Effector memory CD8-positive, alpha-beta T cell (primary cell): ENCODE measurements at regions not wholly inside any gene's neighbourhood (a gene's known extent, or its start where the extent isn't known, plus 50 kb on each side); places are given as distances from the start of the nearest gene placed in this dataset.
"Not testable (repeated sequence)": the region's sequence is repeated elsewhere in the genome, so short reads cannot be mapped to it uniquely, and the experiment has no call there.

Experiments
- ATAC-seq: fragments of 150-1000 bp; cut with Tn5 transposase; replicated peaks from 2 replicates; pipeline ENCODE4 v1.10.0; 2021; ENCODE audit warnings: mild to moderate bottlenecking, moderate library complexity
- DNase-seq, 3 experiments: peaks; one replicate each; pipeline ENCODE4 v3.0.0; 2021
- H3K27ac Mint-ChIP-seq, 2 donors: one replicate each; pipeline ENCODE4 v1.8.0; 2022; ENCODE audit warnings: mild to moderate bottlenecking in 2 of 2, mixed read lengths in 2 of 2, moderate library complexity in 2 of 2
- H3K27me3 Mint-ChIP-seq, 2 donors: one replicate each; pipeline ENCODE4 v1.8.0; 2022; ENCODE audit warnings: mixed read lengths in 2 of 2
- H3K36me3 Mint-ChIP-seq: one replicate; pipeline ENCODE4 v1.8.0; 2022; ENCODE audit warnings: mild to moderate bottlenecking, moderate library complexity, mixed read lengths; ENCODE audit not compliant: insufficient read depth
- H3K4me1 Mint-ChIP-seq, 2 donors: one replicate each; pipeline ENCODE4 v1.8.0; 2022; ENCODE audit warnings: low read depth in 2 of 2, mixed read lengths in 2 of 2
- H3K4me3 Mint-ChIP-seq, 2 donors: one replicate each; pipeline ENCODE4 v1.8.0; 2022; ENCODE audit warnings: mild to moderate bottlenecking in 2 of 2, mixed read lengths in 2 of 2, moderate library complexity in 2 of 2
- H3K9me3 Mint-ChIP-seq, 2 donors: one replicate each; pipeline ENCODE4 v1.8.0; 2022; ENCODE audit warnings: mixed read lengths in 2 of 2

DNA sequence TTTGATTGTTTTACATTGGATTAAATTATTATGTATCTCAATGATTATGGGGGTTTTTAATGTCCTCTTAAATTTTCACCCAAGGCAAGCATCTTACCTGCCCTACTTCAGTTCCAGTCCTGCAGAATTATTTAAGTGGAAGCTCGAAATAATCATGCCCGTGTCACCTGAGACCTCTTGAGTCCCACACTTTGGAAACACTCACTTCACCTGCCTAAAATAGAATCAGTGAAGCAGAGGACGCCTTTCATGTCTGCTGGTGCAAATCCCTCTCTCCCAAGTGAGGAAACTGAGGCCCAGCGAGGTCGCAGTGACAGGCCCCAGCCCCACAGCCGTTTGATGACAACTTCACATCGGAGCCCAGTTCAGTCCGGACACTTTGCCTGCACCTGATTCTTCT lies 284.6 kb downstream of the C16orf95 start:
- Mint-ChIP-seq H3K4me3 (no peak overlapping the region), H3K27ac (no peak overlapping the region), H3K9me3 (peaks cover 0 to 7% of the 10 kb centered on the region in 2 donors), H3K36me3 (no peaks in the 10 kb centered on the region), H3K27me3 (peaks cover 13 to 14% of the 10 kb centered on the region in 2 donors), H3K4me1 (no peaks in the 10 kb centered on the region)
- DNase-seq (no peak), ATAC-seq (no peak)

DNA sequence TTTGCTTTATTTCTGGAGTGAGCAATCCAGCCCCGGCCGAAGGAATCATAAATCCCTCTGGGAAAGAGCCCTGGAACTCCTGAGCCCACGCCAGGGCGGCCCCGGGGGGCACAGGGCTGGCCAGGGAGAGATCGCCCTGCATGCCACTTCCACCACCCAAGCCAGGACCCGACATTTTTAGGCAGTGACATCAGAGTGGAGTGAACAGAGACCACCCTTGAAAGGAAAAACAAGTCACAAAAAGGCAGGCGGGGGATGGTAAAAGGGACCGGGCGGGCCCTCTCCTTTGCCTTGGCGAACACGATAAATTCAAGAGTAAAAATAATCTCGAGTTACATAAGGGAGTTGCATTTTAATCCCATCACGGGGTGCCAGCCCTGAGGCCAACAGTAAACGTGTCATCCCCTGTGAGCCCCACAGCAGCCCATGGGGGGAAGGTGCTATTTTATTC lies 284.1 kb downstream of the C16orf95 start:
- DNase-seq = no peak
- H3K9me3 Mint-ChIP-seq = peaks cover 0 to 7% of the 10 kb centered on the region in 2 donors
- no peaks in the 10 kb centered on the region for H3K36me3 Mint-ChIP-seq
- no peaks in the 10 kb centered on the region for H3K4me1 Mint-ChIP-seq
- no peak overlapping the region for H3K4me3 Mint-ChIP-seq
- no peak overlapping the region for H3K27ac Mint-ChIP-seq
- peaks cover 9% of the 10 kb centered on the region in 2 donors for H3K27me3 Mint-ChIP-seq
- ATAC-seq = no peak

DNA sequence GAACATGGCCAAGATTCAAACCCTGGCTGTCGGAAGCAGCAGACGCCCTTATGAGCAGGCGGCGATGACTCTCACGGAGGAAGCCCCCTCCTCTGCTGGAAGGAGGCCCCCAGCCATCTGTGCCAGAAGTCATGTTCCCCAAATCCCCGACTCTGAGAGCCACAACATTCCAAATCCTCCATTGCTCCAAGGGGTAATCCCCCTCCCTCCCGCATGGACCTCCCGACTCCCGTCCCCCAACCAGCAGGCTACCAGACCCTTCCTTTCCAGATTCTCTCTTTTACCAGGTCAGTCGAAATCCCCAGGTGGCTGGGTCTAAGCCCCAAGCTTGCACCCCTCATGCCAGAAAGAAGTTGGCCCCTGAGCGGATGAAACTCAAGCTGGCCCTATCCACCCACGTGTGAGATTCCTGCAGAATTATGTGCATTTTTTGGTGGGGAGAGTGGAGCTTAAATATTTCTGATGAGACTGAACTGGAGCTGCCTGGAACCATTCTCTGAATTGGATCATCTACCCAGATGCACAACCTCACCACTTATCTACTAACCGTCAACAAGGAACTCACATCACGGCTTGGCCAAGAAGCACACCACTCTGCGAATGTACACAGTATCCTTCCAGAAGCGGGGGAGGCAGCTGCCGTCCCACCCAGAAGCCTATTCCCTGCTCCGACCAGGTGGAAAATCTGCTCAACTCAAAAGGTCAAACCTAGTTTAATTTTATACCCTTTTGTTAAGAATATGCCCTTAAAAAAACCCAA lies 283.5 kb downstream of the C16orf95 start:
- peaks cover 6 to 7% of the 10 kb centered on the region in 2 donors for H3K27me3 Mint-ChIP-seq

DNA sequence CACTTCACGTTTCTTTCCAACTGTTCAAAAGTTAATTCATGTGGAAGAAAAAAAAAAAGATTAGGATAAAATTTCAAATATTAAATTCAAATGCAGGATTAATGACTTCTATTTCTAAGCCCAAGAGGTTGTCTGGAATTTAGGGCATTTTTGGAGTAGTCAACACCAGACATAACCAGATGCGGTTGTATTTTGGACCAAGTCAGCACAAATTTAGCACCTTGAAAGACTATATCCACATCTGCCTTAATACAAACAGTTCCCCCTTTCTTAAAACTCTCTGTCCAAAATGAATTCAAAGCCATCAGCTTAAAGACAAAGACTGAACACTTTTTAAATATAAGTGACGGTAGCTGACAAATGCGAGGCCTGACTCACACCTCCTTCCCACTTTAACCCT lies 282.9 kb downstream of the C16orf95 start:
- Mint-ChIP-seq H3K27me3 (peaks cover under 1 to 6% of the 10 kb centered on the region in 2 donors), H3K4me3 (no peak overlapping the region), H3K9me3 (peaks cover 0 to 6% of the 10 kb centered on the region in 2 donors), H3K4me1 (no peaks in the 10 kb centered on the region), H3K27ac (no peak overlapping the region), H3K36me3 (no peaks in the 10 kb centered on the region)
- ATAC-seq (no peak), DNase-seq (no peak)

More for the DNA sequence above, 283.5 kb downstream of the C16orf95 start:
- Mint-ChIP-seq H3K9me3 (peaks cover 0 to 7% of the 10 kb centered on the region in 2 donors), H3K27ac (no peak overlapping the region), H3K4me1 (no peaks in the 10 kb centered on the region), H3K4me3 (no peak overlapping the region), H3K36me3 (no peaks in the 10 kb centered on the region)
- no peak for ATAC-seq
- no peak for DNase-seq

DNA sequence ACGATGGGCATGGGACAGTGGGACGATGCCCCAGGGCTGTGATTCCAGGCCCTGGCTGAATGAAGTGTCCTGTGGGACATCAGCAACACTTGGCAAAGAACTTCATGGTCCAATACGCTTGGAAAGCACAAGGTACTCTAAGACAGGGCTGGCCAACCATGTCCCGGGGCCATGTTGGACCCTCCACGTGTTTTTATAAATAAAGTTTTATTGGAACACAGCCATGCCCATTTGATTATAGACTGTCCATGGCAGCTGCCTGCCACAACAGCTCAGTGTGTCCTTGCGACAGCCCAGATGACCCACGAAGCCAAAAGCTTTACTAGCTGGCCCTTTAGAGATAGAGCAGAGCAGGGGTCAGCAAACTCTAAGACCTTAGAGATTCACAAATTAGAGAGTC lies 282.1 kb downstream of the C16orf95 start:
- no peak overlapping the region for H3K4me3 Mint-ChIP-seq
- DNase-seq = no peak
- peaks cover 0 to 6% of the 10 kb centered on the region in 2 donors for H3K27me3 Mint-ChIP-seq
- no peaks in the 10 kb centered on the region for H3K36me3 Mint-ChIP-seq
- no peaks in the 10 kb centered on the region for H3K4me1 Mint-ChIP-seq
- ATAC-seq = no peak
- H3K9me3 Mint-ChIP-seq = no peaks in the 10 kb centered on the region
- no peak overlapping the region for H3K27ac Mint-ChIP-seq

DNA sequence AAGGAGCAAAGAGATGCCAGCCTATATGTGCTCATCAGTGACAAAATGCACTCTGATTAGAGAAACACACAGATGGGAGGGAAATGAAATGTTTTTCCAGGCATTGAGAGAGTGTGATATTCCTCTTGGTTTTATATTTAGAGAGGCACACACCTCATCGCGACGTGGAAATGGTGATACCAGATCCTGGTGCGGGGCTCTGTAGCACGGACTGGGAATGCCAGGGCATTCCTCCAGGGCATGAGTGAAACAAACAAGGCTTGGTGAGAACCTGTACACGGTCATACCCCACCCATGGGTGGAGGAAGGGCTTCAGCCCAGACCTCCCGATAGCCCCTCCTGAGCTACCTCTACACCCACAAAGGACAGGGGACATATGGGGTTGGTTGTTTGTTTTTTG lies 280.2 kb downstream of the C16orf95 start:
- Mint-ChIP-seq H3K4me3 (no peak overlapping the region), H3K4me1 (no peaks in the 10 kb centered on the region), H3K36me3 (no peaks in the 10 kb centered on the region), H3K9me3 (no peaks in the 10 kb centered on the region), H3K27ac (no peak overlapping the region), H3K27me3 (peaks cover 6 to 9% of the 10 kb centered on the region in 2 donors)
- ATAC-seq (no peak), DNase-seq (no peak)

DNA sequence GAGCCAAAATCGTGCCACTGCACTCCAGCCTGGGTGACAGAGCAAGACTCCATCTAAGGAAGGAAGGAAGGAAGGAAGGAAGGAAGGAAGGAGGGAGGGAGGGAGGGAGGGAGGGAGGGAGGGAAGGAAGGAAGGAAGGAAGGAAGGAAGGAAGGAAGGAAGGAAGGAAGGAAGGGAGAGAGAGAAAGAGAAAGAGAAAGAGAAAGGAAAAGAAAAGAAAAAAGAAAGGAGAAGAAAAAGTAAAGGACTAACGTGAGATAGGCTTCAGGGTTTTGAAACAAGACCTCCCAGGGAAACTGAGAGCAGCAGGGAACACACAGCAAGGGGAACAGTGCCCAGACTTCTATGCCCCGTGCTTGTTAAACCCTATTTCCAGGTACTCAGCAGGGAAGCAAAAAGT lies 278.7 kb downstream of the C16orf95 start:
- H3K4me1 Mint-ChIP-seq, H3K36me3 Mint-ChIP-seq, H3K9me3 Mint-ChIP-seq, ATAC-seq, H3K27ac Mint-ChIP-seq, DNase-seq, H3K4me3 Mint-ChIP-seq: not testable (repeated sequence)
- peaks cover 4 to 19% of the 10 kb centered on the region in 2 donors for H3K27me3 Mint-ChIP-seq

DNA sequence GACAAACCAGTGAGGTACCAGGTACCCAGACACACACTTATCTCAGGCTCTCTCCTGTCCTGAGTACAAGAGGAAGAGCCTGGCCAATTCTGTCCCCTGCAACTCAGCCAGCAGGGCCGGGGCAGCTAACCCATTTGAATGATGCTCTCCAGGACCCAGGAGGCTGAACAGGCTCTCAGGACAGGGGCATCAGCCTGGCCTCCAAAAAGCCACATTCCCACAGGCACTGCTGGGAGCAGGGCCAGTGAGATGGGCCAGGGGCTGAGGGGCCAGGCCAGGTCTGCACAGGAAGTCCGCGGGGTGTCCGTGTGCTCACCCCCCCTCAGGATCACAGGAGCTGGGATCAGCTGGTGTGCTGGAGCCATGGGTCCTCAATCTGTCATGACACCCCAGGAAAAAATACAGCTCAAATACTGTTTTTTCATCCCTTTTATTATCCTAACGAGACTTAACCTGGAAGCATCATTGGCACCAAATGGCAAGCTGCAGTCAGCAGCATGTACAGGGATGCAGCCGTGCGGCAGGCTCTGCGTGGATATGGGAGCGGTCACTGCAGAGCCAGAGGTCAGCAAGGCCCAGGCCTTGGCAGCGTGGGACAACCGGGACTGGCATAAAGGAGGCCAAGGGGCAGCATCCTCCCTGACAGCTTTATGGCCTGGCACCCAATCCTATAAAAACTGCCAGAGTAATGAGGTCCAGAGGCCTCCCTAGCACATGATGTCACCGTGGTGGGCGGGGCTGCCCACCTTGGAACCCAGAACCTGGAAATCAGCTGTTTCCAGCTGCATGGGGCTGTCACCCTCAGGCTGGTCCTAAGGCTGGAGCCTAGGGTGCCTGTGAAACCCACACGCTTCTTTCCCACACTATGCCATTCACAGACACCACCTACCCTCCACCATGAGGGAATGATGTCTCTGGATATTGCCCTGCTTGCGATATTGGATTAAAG lies 276.7 kb downstream of the C16orf95 start:
- no peaks in the 10 kb centered on the region for H3K9me3 Mint-ChIP-seq
- peaks cover 3% of the 10 kb centered on the region for H3K36me3 Mint-ChIP-seq
- H3K4me1 Mint-ChIP-seq = no peaks in the 10 kb centered on the region
- DNase-seq (no peak), ATAC-seq (no peak)
- peaks cover 8 to 30% of the 10 kb centered on the region in 2 donors for H3K27me3 Mint-ChIP-seq
- no peak overlapping the region for H3K27ac Mint-ChIP-seq
- no peak overlapping the region for H3K4me3 Mint-ChIP-seq

DNA sequence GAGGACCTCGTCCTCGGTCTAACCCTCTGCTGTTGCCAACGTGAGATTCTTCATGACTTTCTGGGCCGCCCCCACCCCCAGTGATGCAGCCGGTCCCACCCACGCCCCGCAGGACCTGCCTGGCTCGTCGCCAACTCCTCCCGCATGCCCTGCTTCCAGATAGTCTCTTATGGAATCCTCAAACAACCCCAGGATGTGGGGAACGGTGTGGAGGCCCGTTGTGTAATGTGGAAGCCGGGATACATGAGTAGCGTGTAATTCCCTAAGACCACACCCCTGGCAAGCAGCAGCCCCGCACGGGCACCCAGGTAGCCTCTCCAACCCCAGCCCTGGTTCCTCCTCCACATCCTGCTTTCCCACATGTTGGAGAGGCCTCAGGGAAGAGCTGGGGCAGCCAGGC lies 275.9 kb downstream of the C16orf95 start:
- DNase-seq (no peak), ATAC-seq (no peak)
- no peaks in the 10 kb centered on the region for H3K4me1 Mint-ChIP-seq
- H3K4me3 Mint-ChIP-seq = no peak overlapping the region
- peaks cover 8 to 39% of the 10 kb centered on the region in 2 donors for H3K27me3 Mint-ChIP-seq
- H3K27ac Mint-ChIP-seq = no peak overlapping the region
- H3K9me3 Mint-ChIP-seq = no peaks in the 10 kb centered on the region
- H3K36me3 Mint-ChIP-seq = peaks cover 3% of the 10 kb centered on the region

DNA sequence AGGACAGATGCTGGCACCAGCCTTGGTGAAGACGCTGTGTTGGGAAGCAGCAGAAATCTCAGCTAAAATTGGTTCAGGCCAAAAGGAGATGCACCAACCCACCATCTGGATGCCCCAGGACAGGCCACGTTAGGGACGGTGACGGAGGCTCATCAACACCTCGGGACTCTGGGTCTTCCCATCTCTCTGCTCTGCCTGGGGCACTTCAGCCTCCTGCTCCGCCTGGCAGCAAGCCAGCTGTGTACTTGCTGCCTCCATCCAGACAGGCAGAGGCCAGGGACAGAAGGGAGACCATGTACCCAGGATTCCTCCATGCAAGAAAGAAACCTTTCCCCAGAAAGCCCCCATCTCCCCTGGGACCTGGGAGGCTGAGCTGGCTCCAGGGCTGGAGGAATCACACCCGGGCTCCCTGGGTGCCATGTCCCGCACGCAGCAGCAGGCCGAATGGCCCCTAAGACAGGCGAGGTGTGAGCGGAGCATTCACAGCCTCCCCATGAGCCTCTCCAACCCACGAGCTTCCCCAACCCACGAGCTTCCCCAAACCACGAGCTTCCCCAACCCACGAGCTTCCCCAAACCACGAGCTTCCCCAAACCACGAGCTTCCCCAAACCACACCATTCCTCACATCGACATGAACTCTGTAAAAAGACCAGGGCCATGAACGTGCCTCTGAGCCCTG lies 274.5 kb downstream of the C16orf95 start:
- Mint-ChIP-seq H3K9me3 (no peaks in the 10 kb centered on the region), H3K27me3 (peaks cover 8 to 45% of the 10 kb centered on the region in 2 donors), H3K4me3 (no peak overlapping the region), H3K4me1 (no peaks in the 10 kb centered on the region), H3K27ac (no peak overlapping the region), H3K36me3 (peaks cover 3% of the 10 kb centered on the region)
- DNase-seq = no peak
- no peak for ATAC-seq

DNA sequence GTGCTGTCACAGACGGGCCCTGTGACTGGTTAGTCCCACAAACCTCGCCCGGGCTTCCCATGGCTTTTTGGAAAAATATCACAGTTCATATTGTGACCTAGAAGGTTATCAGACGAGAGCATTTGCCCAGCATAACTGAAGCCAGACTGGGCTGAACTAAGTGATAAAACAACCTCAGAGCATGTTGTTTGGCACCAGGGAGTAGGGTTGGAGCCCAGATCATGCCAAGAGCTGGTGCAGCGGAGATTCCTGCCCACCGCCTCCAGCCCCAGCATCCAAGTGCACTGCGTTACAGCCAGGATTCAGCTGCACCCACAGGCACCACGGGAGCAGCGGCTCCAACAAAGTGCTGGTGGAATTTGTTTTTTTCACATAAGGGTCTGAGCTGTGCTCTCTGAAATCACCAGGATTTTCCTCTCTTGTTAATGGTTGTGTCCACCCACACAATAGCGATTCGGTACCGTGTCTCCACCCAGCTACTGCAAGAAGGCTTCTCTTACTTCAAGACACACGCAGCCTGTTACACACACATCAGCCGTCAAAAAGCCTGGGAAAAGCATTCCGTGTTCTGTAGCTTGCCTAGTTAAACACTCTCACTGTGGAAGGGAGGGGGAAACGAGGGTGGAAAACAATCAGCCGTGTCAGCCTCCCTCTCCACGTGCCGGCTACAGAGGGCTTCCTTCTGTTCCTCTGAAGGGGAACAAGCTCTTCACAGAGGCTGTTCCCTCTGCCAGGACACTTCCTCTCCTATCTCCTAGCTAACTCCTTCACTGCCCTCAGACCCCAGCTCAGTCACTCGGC lies 273.8 kb downstream of the C16orf95 start:
- peaks cover 8 to 45% of the 10 kb centered on the region in 2 donors for H3K27me3 Mint-ChIP-seq
- H3K4me3 Mint-ChIP-seq = no peak overlapping the region
- H3K4me1 Mint-ChIP-seq = no peaks in the 10 kb centered on the region
- DNase-seq (no peak), ATAC-seq (no peak)
- H3K27ac Mint-ChIP-seq = no peak overlapping the region
- H3K36me3 Mint-ChIP-seq = peaks cover 3% of the 10 kb centered on the region
- H3K9me3 Mint-ChIP-seq = no peaks in the 10 kb centered on the region

DNA sequence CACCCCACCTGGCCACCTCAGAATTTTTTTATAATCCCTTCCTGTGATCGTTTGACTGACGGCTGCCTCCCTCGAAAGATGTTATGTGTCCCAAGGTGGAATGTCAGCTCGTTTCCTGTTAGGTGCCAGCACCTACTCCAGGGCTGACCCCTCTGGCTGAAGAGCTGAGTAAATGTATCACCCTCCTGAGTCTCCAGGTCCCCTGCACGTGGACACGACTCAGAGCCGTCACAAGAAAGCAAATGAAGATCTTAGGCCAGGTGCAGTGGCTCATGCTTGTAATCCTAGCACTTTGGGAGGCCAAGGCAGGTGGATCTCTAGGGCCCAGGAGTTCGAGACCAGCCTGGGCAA lies 273.2 kb downstream of the C16orf95 start:
- Mint-ChIP-seq H3K9me3 (no peaks in the 10 kb centered on the region), H3K27me3 (peaks cover 8 to 45% of the 10 kb centered on the region in 2 donors), H3K27ac (no peak overlapping the region), H3K36me3 (peaks cover 3% of the 10 kb centered on the region), H3K4me1 (no peaks in the 10 kb centered on the region), H3K4me3 (no peak overlapping the region)
- no peak for ATAC-seq
- no peak for DNase-seq

DNA sequence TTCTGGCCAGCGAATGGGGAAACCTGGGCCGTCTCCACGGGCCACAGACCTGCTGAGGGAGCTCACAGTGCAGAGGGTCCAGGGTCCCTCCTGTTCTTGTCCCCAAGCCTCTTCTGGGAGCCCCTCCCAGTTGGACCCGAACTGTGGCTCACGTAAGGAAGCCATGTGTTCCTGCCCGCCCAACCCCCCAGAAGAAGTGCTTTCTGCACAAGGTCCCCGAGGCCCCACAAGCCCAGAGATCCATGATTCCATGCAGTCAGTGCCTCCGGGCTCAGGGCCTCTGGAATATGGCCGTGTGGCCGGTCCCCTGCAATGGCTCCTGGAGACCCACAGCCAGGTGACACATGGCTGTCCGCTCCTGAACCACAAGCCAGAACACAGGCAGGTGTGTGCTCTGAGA lies 272.4 kb downstream of the C16orf95 start:
- peaks cover 8 to 45% of the 10 kb centered on the region in 2 donors for H3K27me3 Mint-ChIP-seq
- no peak overlapping the region for H3K4me3 Mint-ChIP-seq
- H3K36me3 Mint-ChIP-seq = peaks cover 3% of the 10 kb centered on the region
- H3K9me3 Mint-ChIP-seq = no peaks in the 10 kb centered on the region
- H3K27ac Mint-ChIP-seq = no peak overlapping the region
- no peak for ATAC-seq
- no peaks in the 10 kb centered on the region for H3K4me1 Mint-ChIP-seq
- no peak for DNase-seq
